Occipital lobe (tissue), 1 donor: ENCODE measurements at regions not wholly inside any gene's neighbourhood (a gene's known extent, or its start where the extent isn't known, plus 50 kb on each side); places are given as distances from the start of the nearest gene placed in this dataset.
"Not testable (repeated sequence)": the region's sequence is repeated elsewhere in the genome, so short reads cannot be mapped to it uniquely, and the experiment has no call there.

Source experiments
- DNase-seq: peaks from one replicate; lab custom pipeline; 2025; lab: John Stamatoyannopoulos, UW

GRCh38 chr2:37722971-37723370, 51.5 kb upstream of the CDC42EP3 start:
- not testable (repeated sequence) for DNase-seq

DNA sequence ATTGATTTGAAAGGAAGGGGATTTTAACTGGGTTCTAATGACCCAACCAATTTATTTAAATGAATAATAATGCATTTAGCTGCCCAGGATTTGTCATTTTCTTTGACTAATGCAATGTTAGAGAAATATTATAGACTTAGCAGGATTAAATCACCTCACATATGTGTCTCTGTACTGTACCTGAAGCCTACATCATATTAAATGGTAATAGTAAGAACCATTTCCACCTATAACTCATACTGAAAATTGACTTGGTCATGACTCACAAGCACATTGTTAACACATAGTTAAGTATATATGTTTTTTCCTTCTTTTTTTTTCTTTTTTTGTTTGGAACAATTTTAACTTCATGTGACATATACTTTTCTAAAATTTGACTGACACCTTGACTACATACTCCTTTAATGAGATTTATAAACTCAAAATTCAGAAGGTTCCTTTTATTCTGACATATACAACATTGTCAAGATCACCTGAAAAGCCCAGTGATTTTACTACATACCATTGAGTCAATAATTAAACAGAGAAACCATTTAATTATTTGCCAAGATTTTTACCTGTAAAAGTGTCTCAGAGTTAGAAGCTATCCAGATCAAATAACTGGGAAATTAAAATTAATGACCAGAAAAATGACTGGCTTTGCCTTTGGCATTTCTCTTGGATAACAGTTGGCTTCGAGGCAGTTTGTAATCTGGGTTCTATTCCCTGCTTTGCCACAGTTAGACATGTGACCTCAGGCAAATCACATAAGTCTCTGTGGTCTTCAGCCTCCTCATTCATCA, 58.8 kb upstream of the CDC42EP3 start:
- no peak for DNase-seq

DNA sequence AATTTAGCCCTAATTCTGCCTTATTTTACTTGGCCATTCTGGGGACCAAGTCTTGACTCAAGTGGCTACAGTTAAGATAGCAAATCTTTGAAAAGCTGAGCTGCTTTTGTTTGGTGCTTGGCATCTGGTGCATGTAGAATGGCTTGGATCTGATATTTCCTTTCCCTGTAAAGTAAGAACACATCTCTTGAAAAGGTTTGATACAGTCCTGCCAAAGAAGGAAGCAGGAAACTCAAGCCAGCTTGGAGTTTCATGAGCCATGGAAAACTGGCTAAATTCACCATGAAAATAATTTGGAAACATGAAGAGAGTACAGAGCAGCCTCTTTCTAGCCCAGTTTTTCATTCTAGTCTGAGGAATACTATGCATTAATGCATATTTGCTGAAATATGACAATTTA, 61.0 kb upstream of the CDC42EP3 start:
- DNase-seq = not testable (repeated sequence)

DNA sequence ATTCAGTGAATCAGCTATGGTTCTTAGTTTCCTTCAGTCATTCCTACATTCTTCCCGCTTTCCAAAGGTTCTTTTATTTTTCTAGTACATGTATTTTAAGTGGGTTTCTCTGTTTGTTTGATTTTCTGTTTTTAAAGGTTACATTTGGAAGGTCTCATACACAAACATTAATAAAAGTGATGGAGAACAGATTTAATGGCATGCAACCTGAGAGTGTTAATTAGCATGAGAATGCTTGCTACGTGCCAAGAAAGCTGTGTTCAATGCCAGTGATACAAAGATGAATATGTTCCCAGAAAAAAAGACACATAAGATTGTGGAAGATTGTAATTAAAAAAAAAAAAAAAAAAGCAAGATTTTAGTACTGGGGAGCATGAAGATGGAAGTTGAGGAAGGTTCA, 61.8 kb upstream of the CDC42EP3 start:
- no peak for DNase-seq

DNA sequence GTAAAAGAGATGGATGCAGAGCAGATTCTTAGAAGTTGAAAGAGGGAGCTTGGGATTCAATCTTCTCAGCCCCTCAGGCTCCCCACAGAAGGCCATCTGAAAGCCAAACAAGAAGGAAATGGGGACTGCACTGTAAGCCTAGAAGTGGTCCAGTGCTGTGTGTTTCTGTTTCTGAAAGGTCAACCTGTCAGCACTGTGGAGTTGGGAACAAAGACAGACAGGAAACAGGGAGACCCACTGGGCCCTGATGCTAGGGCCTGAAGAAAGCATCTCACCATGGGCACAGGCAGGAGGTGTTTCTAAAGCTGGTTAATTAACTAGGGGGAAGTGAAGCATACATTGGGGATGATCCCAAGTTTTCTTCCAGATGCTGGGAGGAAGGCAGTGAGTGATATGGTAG, 62.5 kb upstream of the CDC42EP3 start:
- DNase-seq = not testable (repeated sequence)

DNA sequence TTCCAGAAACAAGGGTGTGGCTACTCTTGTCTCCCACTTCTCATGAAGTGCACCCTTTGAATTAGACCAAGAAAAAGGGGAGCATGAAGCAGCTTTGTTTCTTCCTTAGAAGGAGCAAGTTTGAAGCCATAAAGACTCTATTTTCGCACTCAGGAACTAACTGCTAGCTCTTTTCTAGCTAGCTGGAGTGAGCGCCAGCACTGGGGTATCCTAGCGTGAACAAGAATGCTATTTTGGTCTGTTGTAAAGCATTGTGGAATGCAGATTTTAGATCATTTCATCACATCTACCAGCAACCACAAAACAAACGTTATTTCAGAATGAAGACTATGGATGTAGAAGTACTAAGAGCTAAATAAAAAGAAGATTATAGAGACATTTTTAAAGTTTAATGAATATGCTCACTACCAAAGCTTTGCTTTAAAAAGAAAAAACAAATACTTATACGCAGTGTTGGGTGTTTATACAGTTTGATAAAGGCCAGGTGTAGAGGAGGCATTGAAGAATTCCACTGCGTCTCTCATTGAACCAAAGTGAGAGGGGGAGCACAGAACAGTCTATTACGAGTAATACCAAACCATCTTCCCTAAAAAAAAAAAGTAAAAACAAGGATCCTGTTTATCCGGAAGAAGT, 63.6 kb upstream of the CDC42EP3 start:
- DNase-seq = not testable (repeated sequence)

GRCh38 chr2:37735524-37735910, 64.1 kb upstream of the CDC42EP3 start:
- DNase-seq = not testable (repeated sequence)

DNA sequence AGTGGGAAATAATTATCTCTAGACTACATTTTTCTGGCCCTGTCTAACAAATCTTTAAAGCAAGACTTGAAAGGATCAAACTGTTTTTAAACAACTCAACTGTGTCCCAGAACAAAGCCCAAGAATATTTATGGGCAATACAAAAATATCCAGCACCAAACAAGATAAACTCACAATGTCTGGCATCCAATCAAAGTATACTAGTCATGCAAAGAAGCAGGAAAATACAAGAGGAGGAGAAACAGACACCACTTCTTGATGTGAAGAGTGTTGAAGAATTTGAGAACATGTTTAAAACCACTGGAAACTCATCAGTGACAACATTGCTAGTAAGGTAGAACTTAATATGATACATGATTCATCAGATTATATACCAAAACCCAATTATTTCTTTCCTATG, 66.1 kb upstream of the CDC42EP3 start:
- DNase-seq = no peak

- DNase-seq = no peak
Observed at GRCh38 chr2:37738266-37738885, 66.9 kb upstream of the CDC42EP3 start.

DNA sequence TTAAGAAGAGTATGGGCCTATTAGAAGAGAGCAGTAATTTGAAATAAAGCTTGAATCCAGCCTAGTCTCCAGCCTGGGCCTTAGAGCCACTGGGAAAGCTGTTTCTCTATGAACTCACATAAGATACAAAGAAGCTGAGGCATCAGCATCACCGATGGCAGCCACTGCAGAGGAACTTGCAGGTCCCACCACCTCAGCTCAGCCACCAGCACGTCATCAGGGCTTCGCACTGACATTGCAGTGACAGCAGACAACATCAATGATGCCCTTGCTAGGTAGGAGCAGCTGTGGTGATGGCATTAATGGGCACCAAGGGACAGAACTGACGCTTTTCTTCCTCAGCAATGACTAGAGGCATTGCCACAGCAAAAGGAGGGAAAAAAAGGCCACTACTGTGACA, 67.7 kb upstream of the CDC42EP3 start:
- DNase-seq = no peak

DNA sequence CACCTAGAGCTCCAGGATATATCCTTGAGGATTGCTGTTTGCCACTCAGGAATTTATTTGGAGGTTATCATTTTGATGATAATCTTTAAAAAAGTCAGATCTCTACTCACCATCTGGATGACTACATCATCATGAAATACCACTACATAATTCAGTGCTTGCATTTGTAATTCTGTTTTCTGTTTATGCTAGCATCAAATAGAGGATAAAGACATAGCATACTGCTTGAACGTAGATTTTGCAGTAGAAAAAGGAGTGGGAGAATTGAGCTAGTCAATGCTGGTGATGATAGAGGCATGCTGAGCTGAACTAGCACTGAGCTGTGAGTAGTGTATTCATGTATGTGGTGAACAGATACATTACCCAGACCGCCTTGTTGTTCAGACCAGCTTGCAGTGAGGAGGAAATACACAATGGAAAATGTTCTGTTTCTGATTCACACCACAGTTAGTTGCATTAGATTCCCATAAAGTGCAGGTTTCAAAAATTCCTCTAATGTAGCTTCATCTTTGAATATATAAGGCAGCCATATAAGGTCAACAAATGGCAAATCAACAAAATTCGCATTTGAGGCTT, 68.8 kb upstream of the CDC42EP3 start:
- no peak for DNase-seq

DNA sequence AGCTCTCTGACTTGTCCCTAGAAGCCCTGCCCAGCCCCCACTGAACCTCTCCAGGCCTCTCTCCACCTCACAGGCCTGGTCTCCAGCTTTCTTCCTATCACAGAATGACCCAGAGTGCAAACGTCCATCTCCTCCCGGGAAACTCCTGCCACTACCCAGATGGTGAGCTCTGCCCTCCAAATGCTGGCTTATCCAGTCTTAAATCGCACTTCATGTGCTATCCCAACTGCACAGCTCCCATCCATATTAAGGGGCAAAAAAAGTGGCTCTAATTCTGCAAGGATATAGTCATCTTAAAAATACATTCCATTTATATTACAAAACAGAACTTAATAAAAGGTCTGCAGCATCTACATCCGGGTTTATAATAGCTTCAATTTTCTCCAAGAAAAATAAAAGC, 70.8 kb upstream of the CDC42EP3 start:
- no peak for DNase-seq

DNA sequence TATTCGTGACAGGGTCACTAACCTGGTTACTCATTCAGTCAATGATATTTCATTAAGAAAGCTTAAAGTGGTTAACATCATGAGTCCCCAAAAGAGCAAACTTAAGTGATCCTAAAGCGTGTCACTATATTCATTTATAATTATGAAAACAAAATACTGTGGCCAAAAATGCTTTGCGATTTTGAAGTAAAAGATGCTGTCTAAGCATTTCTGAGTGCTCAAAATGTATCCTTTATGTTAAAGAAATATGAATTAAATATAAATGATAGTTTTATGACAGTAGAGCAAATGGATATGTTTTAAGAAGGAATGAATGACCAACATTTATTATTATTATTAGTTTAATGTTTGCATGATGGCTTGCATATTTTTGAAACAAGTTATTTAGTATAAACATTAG, 72.6 kb upstream of the CDC42EP3 start:
- DNase-seq = no peak

- DNase-seq = not testable (repeated sequence)
Observed at GRCh38 chr2:37744961-37745360, 73.5 kb upstream of the CDC42EP3 start.

DNA sequence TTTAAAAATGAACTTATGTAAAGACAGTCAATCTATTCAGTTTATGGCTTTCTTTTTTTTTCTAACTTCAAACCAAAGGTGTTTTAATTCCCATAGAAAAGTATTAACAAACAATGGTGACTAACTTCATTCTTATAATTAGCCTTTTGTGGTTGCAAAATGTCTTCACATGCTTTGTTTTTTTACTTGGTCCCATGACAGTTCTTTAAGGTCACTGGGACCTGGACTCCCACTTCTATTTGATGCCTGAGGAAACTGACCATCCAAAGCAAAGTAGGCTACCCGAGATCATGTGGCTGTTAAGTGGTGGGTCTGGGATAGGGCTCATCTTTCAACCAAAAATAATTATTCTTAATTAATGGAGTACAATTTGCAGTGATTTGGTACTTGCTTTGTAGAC, 74.6 kb upstream of the CDC42EP3 start:
- not testable (repeated sequence) for DNase-seq

GRCh38 chr2:37746883-37747282, 75.4 kb upstream of the CDC42EP3 start:
- DNase-seq = no peak

DNA sequence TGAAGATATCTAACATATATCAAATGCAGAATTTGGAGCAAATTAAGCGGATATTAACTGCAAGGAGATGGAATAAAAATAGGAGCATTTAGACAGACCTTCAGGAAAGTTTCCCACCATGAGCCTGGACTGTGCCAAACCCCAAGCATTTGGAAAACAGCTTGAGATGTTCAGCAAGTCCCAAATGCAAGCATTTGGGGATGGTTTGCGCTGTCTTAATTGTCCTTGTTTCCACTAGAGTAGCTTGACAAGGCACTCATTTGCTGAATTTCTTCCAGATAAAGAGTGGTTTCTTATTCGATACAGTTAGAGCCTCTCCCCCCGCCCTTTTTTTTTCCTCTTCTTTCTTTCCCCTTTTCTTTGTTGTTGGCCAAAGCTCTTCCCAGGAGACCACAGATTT, 77.1 kb upstream of the CDC42EP3 start:
- DNase-seq = no peak

GRCh38 chr2:37750286-37750685, 78.8 kb upstream of the CDC42EP3 start:
- not testable (repeated sequence) for DNase-seq

DNA sequence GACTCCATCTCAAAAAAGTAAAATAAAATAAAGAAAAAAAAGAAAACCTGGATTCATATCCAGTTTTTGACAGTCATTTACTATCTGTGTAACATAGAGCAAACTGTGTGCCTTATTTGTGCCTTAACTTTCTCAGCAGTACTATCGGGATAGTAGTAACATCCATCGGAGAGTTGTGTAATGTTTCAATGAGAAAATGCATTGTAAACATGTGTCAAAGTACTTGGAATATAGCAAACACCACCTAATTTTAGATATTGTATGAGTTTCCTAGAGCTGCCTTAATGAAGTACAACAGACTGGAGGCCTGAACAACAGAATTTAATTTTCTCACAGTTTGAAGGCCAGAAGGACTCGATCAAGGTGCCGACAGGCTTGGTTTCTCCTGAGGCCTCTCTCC, 81.3 kb upstream of the CDC42EP3 start:
- no peak for DNase-seq

DNA sequence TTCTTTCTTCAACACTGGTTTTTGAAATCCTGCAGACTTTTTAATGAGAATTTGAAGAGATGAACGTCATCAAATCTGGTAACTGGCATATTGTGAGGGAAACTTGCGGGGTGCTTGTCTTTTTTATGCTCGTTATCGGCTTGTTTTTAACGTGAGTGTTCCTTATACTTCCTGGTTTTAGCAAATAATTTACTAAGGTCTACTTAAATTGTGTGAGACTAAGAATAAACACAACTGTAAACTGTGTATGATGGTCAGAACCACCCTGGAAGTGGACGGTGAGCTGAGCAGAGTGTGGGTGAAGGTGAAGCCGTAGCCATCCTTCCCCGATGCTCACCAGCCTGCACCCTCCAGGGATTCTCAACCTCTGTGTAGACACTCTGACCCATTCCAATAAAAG, 82.3 kb upstream of the CDC42EP3 start:
- DNase-seq = no peak

DNA sequence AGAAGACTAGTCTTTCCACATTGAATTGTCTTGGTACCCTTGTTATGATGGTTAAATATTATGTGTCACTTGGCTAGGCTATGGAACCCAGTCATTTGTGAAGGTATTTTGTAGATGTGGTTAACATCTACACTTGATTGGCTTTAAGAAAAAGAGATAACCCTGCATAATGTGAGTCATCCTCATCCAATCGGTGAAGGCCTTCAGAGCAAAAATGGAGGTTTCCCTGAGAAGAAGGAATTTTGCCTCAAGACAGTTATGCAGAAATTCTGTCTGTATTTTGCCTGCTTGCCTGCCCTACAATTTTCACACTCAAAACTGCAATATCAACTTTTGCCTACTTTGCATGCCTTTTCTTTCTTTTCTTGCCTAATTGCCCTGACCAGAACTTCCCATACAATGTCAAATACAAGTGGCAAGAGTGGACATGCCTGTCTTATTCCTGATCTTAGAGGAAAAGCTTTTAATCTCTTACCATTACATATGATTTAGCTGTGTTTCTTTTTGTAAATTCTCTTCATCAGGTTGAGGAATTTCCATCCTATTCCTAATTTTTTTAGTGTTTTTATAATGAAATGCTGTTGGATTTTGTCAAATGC, 84.6 kb upstream of the CDC42EP3 start:
- DNase-seq = not testable (repeated sequence)

DNA sequence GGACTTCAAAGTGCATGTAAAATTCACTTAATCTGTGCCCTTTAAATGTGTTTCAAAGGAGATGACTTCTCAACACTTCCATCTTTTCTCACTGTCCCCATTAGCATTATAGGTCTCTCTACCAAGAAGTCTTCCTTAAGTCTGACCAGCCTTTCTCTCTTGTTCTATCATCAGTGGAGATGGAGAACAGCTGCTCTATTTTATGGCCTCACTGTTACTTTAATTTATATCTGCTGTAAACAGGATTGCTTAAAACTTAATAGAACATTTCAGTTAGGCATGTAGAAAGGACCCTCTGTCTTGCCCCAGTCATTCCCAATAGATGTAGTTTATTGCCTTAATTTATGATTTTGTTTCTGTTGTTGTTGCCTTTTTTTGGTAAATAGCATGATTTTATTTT, 86.0 kb upstream of the CDC42EP3 start:
- not testable (repeated sequence) for DNase-seq
